ENCODE measurements at regions not wholly inside any gene's neighbourhood (a gene's known extent, or its start where the extent isn't known, plus 50 kb on each side); places are given as distances from the start of the nearest gene placed in this dataset.

GRCh38 chr7:92231-92674 lies 100.1 kb upstream of the FAM20C start:
- H3K27ac ChIP-seq = no peak overlapping the region
- H3K9me3 ChIP-seq = no peaks in the 10 kb centered on the region
- H3K4me3 ChIP-seq = no peak overlapping the region
- H3K27me3 ChIP-seq = no peaks in the 10 kb centered on the region
- no peak for DNase-seq
- no peak for ATAC-seq
- H3K4me1 ChIP-seq = peaks cover 10% of the 10 kb centered on the region
- no peak for TF ChIP-seq CTCF (IDR thresholded peaks at IDR 0.05)
- no peaks in the 10 kb centered on the region for H3K36me3 ChIP-seq
- intact Hi-C loops (cut with DNase I) = no loop called here

DNA sequence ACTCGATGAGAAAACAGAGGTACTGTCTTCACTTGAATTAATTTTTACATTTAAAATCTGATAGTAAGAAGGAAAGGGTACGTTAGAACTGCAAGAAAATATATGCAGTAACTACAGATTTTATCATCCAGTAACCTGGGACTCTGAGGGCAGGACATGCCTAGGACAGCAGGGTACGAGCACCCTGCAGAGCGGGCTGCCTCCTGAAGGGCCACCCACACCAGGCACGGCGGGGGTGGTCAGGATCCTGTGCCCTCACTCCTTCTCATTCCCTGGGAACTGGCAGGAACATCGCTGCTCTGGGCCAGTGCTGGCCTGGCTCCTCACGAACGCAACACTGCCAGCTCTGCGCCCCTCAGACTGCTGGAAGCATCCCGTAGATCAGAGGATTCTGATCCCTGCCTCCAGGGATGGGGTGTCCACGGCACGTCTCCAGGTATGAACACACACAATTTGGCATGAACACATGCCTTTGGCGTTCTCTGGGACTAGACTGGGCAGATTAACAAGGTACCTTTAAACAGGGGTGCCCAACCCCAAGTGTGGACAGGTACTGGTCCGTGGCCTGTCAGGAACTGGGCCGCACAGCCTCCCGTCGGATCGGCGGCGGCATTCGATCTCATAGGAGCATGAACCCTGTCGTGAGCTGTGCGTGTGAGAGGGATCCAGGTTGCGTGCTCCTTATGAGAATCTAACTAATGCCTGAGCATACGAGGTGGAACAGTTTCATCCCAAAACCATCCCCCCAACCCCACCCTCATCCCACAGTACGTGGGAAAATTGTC lies 99.3 kb upstream of the FAM20C start:
- Histone ChIP-seq H3K4me1 (peaks cover 10% of the 10 kb centered on the region), H3K9me3 (peaks cover under 1% of the 10 kb centered on the region), H3K4me3 (no peak overlapping the region), H3K36me3 (no peaks in the 10 kb centered on the region), H3K27ac (no peak overlapping the region), H3K27me3 (no peaks in the 10 kb centered on the region)
- intact Hi-C loops (cut with DNase I) = no loop called here
- TF ChIP-seq CTCF (IDR thresholded peaks at IDR 0.05) = no peak
- ATAC-seq (no peak), DNase-seq (no peak)

DNA sequence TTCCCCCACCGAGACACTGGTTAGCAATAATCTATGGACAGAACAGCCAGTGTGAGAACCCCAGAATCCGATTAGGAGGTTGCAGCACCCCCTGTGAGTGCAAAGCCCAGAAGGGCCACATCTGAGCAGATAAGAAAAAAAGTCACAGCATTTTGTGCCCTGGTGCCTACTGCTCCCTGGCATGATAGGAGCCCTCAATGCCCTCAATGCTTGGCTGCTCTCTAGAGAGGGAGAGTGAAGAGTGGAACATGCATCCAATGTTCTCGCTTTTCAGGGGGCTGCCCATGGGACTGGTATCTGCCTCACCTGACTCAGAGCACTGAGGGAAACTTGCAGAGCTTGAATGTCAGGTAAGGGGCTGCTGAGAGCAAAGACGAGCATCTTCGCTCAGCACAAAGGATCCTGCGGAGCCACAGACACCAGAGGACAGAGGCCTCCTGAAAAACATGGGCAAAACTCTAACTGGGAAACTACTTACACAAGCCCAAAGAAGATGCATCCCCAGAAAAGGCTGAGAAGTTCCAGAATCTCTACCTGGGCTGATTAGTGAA lies 98.0 kb upstream of the FAM20C start:
- no peak overlapping the region for H3K4me3 ChIP-seq
- DNase-seq (no peak), ATAC-seq (no peak)
- H3K36me3 ChIP-seq = no peaks in the 10 kb centered on the region
- peaks cover 4% of the 10 kb centered on the region for H3K9me3 ChIP-seq
- intact Hi-C loops (cut with DNase I) = no loop called here
- no peaks in the 10 kb centered on the region for H3K27me3 ChIP-seq
- no peak overlapping the region for H3K27ac ChIP-seq
- no peak for TF ChIP-seq CTCF (IDR thresholded peaks at IDR 0.05)
- peaks cover 4% of the 10 kb centered on the region for H3K4me1 ChIP-seq

GRCh38 chr7:95180-95862 lies 97.0 kb upstream of the FAM20C start:
- Histone ChIP-seq H3K4me3 (no peak overlapping the region), H3K4me1 (no peaks in the 10 kb centered on the region), H3K9me3 (peaks cover 4% of the 10 kb centered on the region), H3K27ac (no peak overlapping the region), H3K27me3 (no peaks in the 10 kb centered on the region), H3K36me3 (no peaks in the 10 kb centered on the region)
- ATAC-seq (no peak), DNase-seq (no peak)
- intact Hi-C loops (cut with DNase I) = no loop called here
- TF ChIP-seq CTCF (IDR thresholded peaks at IDR 0.05) = no peak

DNA sequence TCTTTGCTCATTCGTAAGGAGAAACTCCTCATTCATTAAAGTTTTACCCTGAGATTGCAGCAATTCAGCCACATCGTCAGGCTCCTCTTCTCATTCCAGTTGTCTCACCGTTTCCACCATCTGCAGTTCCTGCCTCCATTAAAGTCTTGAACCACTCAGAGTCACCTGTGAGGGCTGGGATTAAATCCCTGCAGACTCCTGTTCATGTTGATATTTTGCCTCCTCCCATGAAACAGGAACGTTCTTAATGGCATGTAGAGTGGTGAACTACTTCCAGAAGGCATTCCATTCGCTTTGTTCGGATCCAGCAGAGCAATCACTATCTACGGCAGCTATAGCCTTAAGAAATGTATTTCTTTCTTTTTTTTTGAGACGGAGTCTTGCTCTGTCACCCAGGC lies 96.5 kb upstream of the FAM20C start:
- intact Hi-C loops (cut with DNase I) = no loop called here
- H3K4me3 ChIP-seq = no peak overlapping the region
- H3K9me3 ChIP-seq = peaks cover 4% of the 10 kb centered on the region
- H3K27me3 ChIP-seq = no peaks in the 10 kb centered on the region
- H3K36me3 ChIP-seq = no peaks in the 10 kb centered on the region
- no peak overlapping the region for H3K27ac ChIP-seq
- no peaks in the 10 kb centered on the region for H3K4me1 ChIP-seq
- no peak for ATAC-seq
- no peak for DNase-seq
- no peak for TF ChIP-seq CTCF (IDR thresholded peaks at IDR 0.05)
